CD4-positive, CD25-positive, alpha-beta regulatory T cell (primary cell): ENCODE measurements at regions not wholly inside any gene's neighbourhood (a gene's known extent, or its start where the extent isn't known, plus 50 kb on each side); places are given as distances from the start of the nearest gene placed in this dataset.

Source experiments
- ATAC-seq, 2 donors: fragments of 150-1000 bp; cut with Tn5 transposase; one replicate each; pipeline ENCODE4 v1.10.0; 2021; ENCODE audit warnings: low read depth in 2 of 2, moderate number of reproducible peaks in 2 of 2, moderate library complexity in 1 of 2
- DNase-seq, 3 donors: peaks; one replicate each; pipeline versions ENCODE4 v3.0.0 to v3.0.0-alpha.2; 2012 to 2022; ENCODE audit warnings: mixed read lengths in 1 of 3
- H3K27ac ChIP-seq: one replicate; pipeline ENCODE4 v1.7.0; 2013; ENCODE audit warnings: mild to moderate bottlenecking, low read length; ENCODE audit not compliant: insufficient read depth, poor library complexity, severe bottlenecking
- H3K27me3 ChIP-seq: one replicate; pipeline ENCODE4 v1.7.0; 2013; ENCODE audit warnings: low read length; ENCODE audit not compliant: control insufficient read depth, insufficient read depth
- H3K36me3 ChIP-seq: one replicate; pipeline ENCODE4 v1.7.0; 2013; ENCODE audit warnings: mild to moderate bottlenecking, low read length, moderate library complexity; ENCODE audit not compliant: control insufficient read depth, insufficient read depth
- H3K4me1 ChIP-seq: 2 replicates; pipeline ENCODE4 v1.7.0; 2013; ENCODE audit warnings: mild to moderate bottlenecking, low read length; ENCODE audit not compliant: insufficient read depth, control insufficient read depth, poor library complexity, severe bottlenecking
- H3K4me3 ChIP-seq: one replicate; pipeline ENCODE4 v1.7.0; 2013; ENCODE audit warnings: low read depth, mild to moderate bottlenecking, low read length, moderate library complexity
- H3K9me3 ChIP-seq, 2 experiments: 1 replicate in 1 of 2; 2 replicates in 1 of 2; pipeline ENCODE4 v1.7.0; 2013; ENCODE audit warnings: low read length in 2 of 2, mild to moderate bottlenecking in 1 of 2, moderate library complexity in 1 of 2; ENCODE audit not compliant: control insufficient read depth in 2 of 2
- H3K27ac Mint-ChIP-seq, 3 donors: one replicate each; pipeline ENCODE4 v1.8.0; 2020 to 2022; ENCODE audit warnings: mild to moderate bottlenecking in 3 of 3, mixed read lengths in 3 of 3, moderate library complexity in 2 of 3
- H3K27me3 Mint-ChIP-seq: one replicate; pipeline ENCODE4 v1.8.0; 2022; ENCODE audit warnings: mild to moderate bottlenecking, mixed read lengths
- H3K36me3 Mint-ChIP-seq: one replicate; pipeline ENCODE4 v1.8.0; 2020; ENCODE audit warnings: mixed read lengths
- H3K4me1 Mint-ChIP-seq, 4 donors: one replicate each; pipeline ENCODE4 v1.8.0; 2020 to 2022; ENCODE audit warnings: mixed read lengths in 4 of 4, mild to moderate bottlenecking in 1 of 4
- H3K4me3 Mint-ChIP-seq, 4 donors: one replicate each; pipeline ENCODE4 v1.8.0; 2020 to 2022; ENCODE audit warnings: mild to moderate bottlenecking in 4 of 4, mixed read lengths in 4 of 4, moderate library complexity in 3 of 4
- H3K9me3 Mint-ChIP-seq, 7 donors: one replicate each; pipeline ENCODE4 v1.8.0; 2020 to 2022; ENCODE audit warnings: mixed read lengths in 7 of 7, mild to moderate bottlenecking in 3 of 7, moderate library complexity in 2 of 7

GRCh38 chr4:17206829-17207801, 304.8 kb downstream of the QDPR start:
- no peaks in the 10 kb centered on the region for H3K27me3 ChIP-seq
- Mint-ChIP-seq H3K4me1 (no peaks in the 10 kb centered on the region), H3K27me3 (no peaks in the 10 kb centered on the region), H3K27ac (no peak overlapping the region), H3K36me3 (no peaks in the 10 kb centered on the region), H3K4me3 (no peak overlapping the region), H3K9me3 (peaks cover 0 to 10% (median 4%) of the 10 kb centered on the region in 7 donors)
- no peak for ATAC-seq
- peaks cover 3 to 9% of the 10 kb centered on the region in 2 experiments for H3K9me3 ChIP-seq
- H3K27ac ChIP-seq, result no peak overlapping the region
- no peaks in the 10 kb centered on the region for H3K4me1 ChIP-seq
- no peak overlapping the region for H3K4me3 ChIP-seq
- H3K36me3 ChIP-seq, result no peaks in the 10 kb centered on the region
- DNase-seq, result no peak

DNA sequence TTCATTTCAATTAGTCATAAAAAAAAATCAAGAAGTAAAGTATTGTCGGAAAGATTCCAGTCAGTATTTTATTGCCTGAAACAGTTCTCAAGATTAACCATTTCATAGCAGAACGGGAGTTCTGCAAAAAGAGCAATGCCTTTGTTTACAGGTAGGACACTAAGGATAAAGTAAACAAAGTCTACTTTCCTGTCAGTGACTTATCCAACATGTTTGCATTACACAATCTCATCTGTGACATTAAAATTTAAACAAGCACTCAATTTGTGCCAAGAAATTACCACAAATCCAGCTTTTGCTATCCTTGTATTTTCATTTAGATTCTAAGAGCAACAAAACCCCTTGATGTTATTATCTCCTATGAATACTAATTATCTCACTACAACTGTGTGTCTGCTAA, 306.5 kb upstream of the LDB2 start:
- Mint-ChIP-seq H3K36me3 (no peaks in the 10 kb centered on the region), H3K9me3 (peaks cover 0 to 10% (median 4%) of the 10 kb centered on the region in 7 donors), H3K27me3 (no peaks in the 10 kb centered on the region), H3K4me1 (no peaks in the 10 kb centered on the region), H3K4me3 (peak overlapping the region in 1 of 4 donors; percentile 28), H3K27ac (no peak overlapping the region)
- Histone ChIP-seq H3K36me3 (no peaks in the 10 kb centered on the region), H3K4me1 (no peaks in the 10 kb centered on the region), H3K27me3 (no peaks in the 10 kb centered on the region), H3K4me3 (no peak overlapping the region), H3K9me3 (peaks cover 3 to 9% of the 10 kb centered on the region in 2 experiments), H3K27ac (no peak overlapping the region)
- DNase-seq, result no peak
- ATAC-seq, result no peak

GRCh38 chr4:17203797-17204196, 305.4 kb upstream of the LDB2 start:
- Histone ChIP-seq H3K27ac (no peak overlapping the region), H3K4me3 (no peak overlapping the region), H3K9me3 (peaks cover 3 to 9% of the 10 kb centered on the region in 2 experiments), H3K4me1 (no peaks in the 10 kb centered on the region), H3K27me3 (no peaks in the 10 kb centered on the region), H3K36me3 (no peaks in the 10 kb centered on the region)
- no peak overlapping the region for H3K27ac Mint-ChIP-seq
- H3K36me3 Mint-ChIP-seq, result no peaks in the 10 kb centered on the region
- H3K9me3 Mint-ChIP-seq, result peaks cover 0 to 10% (median 4%) of the 10 kb centered on the region in 7 donors
- no peak overlapping the region for H3K4me3 Mint-ChIP-seq
- no peaks in the 10 kb centered on the region for H3K27me3 Mint-ChIP-seq
- H3K4me1 Mint-ChIP-seq, result no peaks in the 10 kb centered on the region
- ATAC-seq (no peak), DNase-seq (no peak)

DNA sequence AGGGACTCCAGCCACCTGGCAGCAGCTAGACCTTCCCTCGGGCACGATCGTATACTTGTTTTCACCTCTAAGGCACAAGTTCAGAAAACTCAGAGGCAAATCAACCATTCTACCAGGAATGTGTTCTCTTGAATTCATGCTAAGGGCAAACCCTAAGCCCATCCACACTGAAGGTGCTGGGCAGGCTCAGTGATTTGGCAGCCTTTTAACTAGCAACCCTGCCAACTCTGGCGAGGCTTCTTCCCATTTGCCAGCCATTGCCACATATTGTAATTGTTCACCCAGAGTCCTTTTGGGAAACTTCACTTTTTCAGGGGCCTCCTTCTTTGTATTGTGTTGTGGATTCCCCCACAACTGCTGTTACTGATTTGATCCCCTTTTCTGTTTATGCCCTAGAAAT, 298.6 kb upstream of the LDB2 start:
- H3K27me3 Mint-ChIP-seq, result no peaks in the 10 kb centered on the region
- Histone ChIP-seq H3K27me3 (no peaks in the 10 kb centered on the region), H3K36me3 (no peaks in the 10 kb centered on the region), H3K4me1 (no peaks in the 10 kb centered on the region), H3K9me3 (no peaks in the 10 kb centered on the region), H3K27ac (no peak overlapping the region), H3K4me3 (no peak overlapping the region)
- no peak overlapping the region for H3K4me3 Mint-ChIP-seq
- H3K27ac Mint-ChIP-seq, result no peak overlapping the region
- no peak for ATAC-seq
- no peaks in the 10 kb centered on the region for H3K36me3 Mint-ChIP-seq
- DNase-seq, result no peak
- H3K4me1 Mint-ChIP-seq, result no peaks in the 10 kb centered on the region
- H3K9me3 Mint-ChIP-seq, result peaks cover 0 to 4% (median 0%) of the 10 kb centered on the region in 7 donors

DNA sequence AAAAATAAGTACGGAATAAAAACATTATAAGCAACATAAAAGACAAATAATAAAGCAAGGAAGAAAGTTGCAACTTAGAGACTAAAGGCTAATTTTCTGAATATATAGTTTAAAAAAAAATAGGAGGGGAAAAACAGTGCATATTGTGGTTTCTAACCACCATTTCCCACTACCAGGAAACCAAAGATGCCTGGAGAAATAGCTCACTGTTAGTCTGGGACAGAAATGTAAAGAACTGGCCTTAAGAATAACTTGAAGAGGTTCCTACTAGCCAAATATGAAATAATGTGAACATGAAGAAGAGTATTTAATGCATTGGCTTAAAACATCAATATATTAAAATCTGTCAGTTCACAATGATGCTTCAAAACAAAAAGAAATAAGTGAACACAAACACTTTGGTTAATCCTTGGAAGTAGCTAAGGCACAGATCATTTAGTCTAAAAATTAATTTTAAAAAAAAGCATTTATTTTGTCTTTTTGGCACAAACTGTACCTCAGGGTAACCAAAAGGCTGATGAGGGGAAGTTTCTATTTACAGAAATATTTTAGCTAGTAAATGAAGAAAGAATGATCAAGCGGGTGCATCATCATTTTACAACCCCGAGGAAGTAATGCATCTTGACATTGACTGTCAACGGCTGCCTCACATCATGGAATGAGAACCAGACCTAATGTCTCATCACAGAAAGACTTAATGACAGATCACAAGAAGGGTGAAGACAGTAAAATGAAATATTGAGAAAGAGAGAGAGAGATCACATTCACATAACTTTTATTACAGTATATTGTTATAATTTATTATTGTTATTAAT, 297.2 kb upstream of the LDB2 start:
- ATAC-seq, result no peak
- H3K9me3 Mint-ChIP-seq, result peaks cover 0 to 4% (median 0%) of the 10 kb centered on the region in 7 donors

GRCh38 chr4:17194586-17194985, 296.1 kb upstream of the LDB2 start:
- no peak overlapping the region for H3K4me3 ChIP-seq
- H3K4me3 Mint-ChIP-seq, result no peak overlapping the region
- no peaks in the 10 kb centered on the region for H3K4me1 ChIP-seq
- H3K4me1 Mint-ChIP-seq, result no peaks in the 10 kb centered on the region
- H3K27ac ChIP-seq, result no peak overlapping the region
- H3K27ac Mint-ChIP-seq, result no peak overlapping the region
- ATAC-seq, result no peak
- H3K27me3 Mint-ChIP-seq, result no peaks in the 10 kb centered on the region
- H3K9me3 ChIP-seq, result no peaks in the 10 kb centered on the region
- no peak for DNase-seq
- H3K36me3 Mint-ChIP-seq, result no peaks in the 10 kb centered on the region
- no peaks in the 10 kb centered on the region for H3K36me3 ChIP-seq
- peaks cover 0 to 8% (median 0%) of the 10 kb centered on the region in 7 donors for H3K9me3 Mint-ChIP-seq
- no peaks in the 10 kb centered on the region for H3K27me3 ChIP-seq

More for the DNA sequence above, 297.2 kb upstream of the LDB2 start:
- Histone ChIP-seq H3K27me3 (no peaks in the 10 kb centered on the region), H3K36me3 (no peaks in the 10 kb centered on the region), H3K4me3 (no peak overlapping the region), H3K27ac (no peak overlapping the region), H3K4me1 (no peaks in the 10 kb centered on the region), H3K9me3 (no peaks in the 10 kb centered on the region)
- Mint-ChIP-seq H3K27ac (no peak overlapping the region), H3K4me1 (no peaks in the 10 kb centered on the region), H3K4me3 (no peak overlapping the region), H3K27me3 (no peaks in the 10 kb centered on the region), H3K36me3 (no peaks in the 10 kb centered on the region)
- DNase-seq, result no peak

GRCh38 chr4:17189759-17190158, 291.3 kb upstream of the LDB2 start:
- Mint-ChIP-seq H3K27ac (no peak overlapping the region), H3K4me3 (no peak overlapping the region), H3K36me3 (no peaks in the 10 kb centered on the region), H3K27me3 (no peaks in the 10 kb centered on the region), H3K9me3 (peaks cover 0 to 8% (median 3%) of the 10 kb centered on the region in 7 donors), H3K4me1 (no peaks in the 10 kb centered on the region)
- ATAC-seq (no peak), DNase-seq (no peak)
- H3K9me3 ChIP-seq, result no peaks in the 10 kb centered on the region
- H3K27me3 ChIP-seq, result no peaks in the 10 kb centered on the region
- H3K4me1 ChIP-seq, result no peaks in the 10 kb centered on the region
- H3K36me3 ChIP-seq, result no peaks in the 10 kb centered on the region
- H3K27ac ChIP-seq, result no peak overlapping the region
- no peak overlapping the region for H3K4me3 ChIP-seq
